Activated CD4-positive, alpha-beta T cell treated with anti-CD3 and anti-CD28 coated beads, Interleukin-2, amount 50 U/mL, for 1 hour (primary cell): ENCODE measurements at regions not wholly inside any gene's neighbourhood (a gene's known extent, or its start where the extent isn't known, plus 50 kb on each side); places are given as distances from the start of the nearest gene placed in this dataset.

Source experiments
- DNase-seq: peaks from one replicate; pipeline ENCODE4 v3.0.0-alpha.2; 2020

DNA sequence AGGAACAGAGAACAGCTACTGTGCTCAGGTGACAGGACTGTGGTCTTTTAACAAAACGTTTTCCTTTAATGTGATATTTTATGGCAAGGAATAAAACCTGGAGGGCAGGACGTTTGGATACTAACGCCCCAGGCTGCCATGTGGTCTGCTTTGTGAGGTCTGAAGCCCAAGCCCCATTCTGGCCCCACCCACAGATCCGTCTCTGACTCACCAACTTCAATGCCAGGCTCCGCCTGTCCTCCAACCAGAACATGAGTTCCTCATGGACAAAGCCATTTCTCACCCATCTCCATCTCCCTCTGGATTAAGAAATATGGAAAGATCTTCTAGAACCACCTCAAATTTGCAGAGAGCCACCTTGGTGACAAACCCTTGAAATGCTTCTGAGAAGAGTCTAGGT, 148.8 kb downstream of the CRYBB2 start:
- no peak for DNase-seq

DNA sequence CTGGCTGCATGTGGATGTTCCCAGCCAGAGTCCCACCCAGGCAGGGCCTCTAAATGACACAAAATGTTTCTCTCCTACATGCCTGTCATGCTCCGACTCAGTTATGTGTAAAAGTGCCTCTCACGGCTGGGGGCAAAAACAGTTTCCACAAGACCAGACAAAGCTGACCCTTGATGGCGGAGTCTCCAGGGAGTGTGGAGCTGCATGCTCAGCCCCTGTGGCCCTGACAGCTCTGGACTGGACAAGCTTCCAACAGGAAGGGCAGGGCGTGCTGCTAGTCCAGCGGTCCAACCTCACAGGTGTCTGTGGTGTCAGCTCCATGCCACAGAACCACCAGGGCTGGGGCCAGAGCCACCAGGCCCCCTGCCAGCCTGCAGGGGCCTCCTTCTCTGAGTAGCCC, 149.6 kb downstream of the CRYBB2 start:
- no peak for DNase-seq

DNA sequence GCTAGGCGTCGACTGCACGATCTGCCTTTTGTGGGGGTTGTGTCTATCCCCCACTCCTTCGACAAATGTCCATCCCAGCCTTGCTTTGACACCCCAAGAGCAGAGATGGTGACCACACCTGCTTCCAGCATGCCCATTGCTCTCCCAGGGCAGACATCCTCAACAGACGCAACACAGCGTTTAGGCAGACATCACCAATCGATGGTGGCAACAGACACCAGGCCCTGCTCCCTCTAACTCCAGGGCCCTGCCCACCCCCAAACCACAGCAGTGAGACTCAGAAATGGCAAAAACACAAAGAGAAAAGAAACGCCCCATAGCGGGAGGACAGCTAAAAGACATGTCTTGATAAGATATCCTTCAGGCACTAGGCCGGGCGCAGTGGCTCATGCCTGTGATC, 150.9 kb downstream of the CRYBB2 start:
- DNase-seq = no peak

DNA sequence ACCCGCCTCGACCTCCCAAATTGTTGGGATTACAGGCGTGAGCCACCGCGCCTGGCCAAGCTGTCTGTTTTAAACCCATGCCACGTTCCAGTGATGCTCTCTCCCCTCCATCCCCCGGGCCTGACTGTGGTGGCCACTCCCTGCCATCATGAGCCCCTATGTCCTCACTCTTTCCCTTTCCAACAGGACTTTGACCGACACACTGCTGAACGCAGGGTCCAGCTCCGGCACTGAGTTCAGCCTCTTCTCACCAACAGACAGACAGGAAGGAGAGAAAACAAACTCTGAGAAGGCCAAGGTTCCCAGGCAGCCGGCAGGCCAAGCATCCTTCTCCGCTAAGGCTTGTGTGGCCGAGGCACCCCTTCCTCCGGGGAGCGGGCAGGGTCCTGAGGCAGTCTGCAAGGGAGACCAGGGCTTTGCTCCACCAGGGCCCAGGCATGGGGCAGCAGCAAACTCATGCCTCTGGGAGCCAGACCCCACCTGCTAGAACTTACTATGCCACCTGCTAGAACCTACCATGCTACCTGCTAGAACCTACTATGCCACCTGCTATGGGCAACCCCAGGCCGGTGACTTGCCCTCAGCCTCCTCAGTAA, 152.7 kb downstream of the CRYBB2 start:
- no peak for DNase-seq

DNA sequence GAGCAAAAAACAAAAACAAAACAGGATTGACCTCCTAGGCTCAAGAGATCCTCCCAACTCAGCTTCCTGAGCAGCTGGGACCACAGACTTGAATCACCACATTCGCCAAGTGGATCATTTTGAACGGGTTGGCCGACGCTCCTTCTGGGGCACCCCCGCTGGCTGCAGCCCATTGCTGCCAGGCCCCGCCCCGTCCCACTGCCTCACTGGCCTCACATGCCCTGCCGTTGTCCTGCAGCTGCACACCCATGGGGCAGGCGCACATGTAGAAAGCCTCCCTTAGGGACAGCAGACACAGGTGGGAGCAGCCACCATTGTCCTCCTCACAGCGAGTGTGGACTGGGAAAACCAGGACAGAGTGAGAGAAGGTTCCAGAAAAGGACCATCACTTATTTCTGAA, 154.5 kb downstream of the CRYBB2 start:
- DNase-seq = no peak

DNA sequence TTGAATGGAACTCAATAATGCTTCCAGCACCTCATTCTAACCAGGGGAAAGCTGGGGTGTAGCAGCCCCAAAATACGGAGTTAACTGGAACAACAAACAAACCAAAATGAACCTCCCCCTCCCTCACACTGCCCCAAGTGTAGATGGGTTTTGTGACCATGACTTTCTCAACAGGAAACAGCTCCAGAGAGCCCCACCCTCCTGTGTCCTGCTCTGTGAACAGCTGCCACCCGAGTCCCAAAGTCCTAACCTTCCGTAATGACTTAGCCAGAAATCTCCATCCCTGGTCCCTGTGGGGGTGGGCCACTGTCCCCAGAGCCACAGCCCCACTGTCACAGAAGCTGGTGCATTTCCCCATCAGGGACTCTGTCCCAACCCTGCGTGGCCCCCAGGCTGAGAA, 155.4 kb downstream of the CRYBB2 start:
- DNase-seq = no peak

DNA sequence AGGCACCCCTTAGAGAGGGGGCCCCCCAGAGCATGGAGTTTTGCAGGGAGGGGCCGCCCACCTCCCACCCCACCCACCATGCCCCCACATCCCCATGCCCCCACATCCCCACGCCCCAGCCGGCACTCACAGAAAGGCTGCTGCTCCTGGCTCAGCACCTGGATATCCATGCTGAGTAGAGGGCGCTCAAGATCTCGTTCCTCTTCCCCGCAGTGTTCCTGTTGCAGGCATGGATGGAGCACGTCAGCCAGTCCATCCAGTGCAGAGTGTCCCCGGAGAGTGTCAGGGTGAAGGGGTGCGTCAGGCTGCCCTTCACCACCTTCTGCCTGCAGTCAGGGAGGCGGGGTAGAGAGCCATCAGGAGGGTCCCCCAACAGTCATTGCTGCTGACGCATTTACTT, 156.2 kb downstream of the CRYBB2 start:
- no peak for DNase-seq

DNA sequence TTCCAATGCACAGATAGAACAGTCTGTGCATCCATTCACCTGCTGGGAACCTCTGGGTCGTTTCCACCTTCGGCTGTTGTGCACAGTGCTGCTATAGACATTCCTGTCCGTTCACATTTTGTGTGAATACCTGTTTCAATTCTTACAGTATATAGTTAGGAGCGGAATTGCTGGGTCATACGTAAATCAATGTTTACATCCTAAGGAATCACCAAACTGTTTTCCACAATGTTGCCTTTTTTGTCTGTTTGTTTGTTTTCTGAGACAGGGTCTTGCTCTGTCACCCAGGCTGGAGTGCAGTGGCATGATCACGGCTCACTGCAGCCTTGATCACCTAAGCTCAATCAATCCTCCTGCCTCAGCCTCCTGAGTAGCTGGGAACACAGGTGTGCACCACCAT, 158.3 kb downstream of the CRYBB2 start:
- DNase-seq = no peak

DNA sequence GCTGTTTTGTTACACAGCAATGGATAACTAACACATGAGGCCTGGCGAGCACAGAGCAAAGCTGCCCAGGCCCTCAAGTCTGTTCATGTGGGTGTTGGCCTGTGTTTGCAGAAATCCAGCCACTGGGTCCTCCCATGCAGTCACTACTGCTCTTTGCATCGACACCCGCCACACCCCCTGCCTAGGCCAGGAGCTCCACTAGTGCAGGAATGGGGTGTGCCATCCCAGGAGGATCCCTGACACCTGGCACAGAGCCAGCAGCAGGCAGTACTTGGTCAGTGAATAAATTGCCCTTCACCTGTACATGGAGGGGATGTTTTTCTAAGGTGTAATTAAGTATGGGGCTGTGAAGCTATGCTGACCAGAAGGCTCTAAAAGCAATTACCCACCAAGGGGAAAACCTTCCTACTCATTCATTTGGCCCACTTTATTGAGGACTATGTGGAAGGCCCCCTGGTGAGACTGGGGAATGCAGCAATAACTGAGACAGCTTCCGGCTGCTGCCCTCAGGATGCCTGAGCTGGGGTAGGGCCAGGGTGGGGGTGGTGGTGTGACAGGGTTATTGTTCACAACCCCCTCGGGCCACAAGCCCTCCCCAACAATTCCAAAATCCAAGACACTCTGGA, 160.8 kb downstream of the CRYBB2 start:
- no peak for DNase-seq

DNA sequence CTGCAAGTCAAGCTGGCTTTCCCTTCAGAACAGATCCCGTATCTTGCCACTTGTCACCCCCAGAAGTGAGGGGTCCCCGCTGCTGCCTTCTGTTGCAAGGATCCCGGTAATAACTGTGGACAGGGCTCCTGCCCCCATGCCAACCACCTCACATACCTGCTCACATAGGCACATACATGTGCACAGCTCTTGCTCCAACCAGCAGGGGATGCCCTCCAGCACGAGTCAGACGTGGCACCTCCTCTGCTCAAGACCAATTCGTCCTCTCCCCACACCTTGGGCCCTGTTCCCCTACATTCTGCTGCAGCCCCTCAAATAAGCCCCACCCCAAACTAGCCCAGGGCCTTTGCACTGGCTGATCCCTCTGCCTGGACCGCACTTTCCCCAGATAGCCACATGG, 163.3 kb downstream of the CRYBB2 start:
- no peak for DNase-seq

DNA sequence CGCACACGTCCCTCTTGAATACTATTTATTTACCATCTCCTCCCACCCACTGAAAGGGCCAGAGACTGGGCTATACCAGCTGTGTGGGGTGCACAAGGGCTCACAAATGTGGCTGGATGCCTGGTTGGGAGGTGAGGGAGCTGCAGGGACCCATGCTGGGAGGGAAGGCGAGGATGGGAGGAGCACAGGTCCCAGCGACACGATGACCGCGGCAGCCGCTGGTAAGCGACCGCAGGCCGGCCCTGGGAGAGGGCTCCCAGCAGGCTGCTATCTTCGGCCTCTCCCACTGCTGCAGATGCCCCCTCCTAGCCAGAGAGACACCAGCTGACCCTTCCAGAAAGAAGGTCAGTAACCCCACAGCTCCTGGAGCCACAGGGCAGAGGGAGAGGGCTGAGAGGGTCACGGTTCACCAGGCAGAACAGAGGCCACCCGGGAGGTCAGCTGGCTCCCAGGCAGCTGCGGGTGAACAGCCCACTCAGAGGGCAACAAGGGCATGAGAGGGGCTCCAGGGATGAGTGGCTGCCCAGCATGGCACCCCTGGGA, 163.9 kb downstream of the CRYBB2 start:
- DNase-seq = no peak

DNA sequence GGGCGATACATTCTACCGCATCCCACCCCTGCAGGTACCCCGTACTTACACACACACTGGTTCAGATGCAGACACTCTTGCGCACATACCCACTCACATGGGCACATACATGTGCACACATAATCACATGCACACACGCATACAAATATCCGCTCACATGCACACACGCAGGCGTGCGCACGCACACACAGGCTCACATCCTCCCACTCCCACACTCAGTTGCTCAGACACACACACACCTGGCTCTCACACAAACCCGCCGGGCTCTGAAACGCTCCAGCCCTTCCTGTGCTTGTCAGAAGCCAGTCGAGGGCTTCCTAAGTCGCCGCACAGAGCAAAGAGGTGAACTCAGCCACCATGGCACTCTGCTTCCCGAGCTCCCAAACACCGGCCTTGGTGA, 164.5 kb downstream of the CRYBB2 start:
- no peak for DNase-seq

DNA sequence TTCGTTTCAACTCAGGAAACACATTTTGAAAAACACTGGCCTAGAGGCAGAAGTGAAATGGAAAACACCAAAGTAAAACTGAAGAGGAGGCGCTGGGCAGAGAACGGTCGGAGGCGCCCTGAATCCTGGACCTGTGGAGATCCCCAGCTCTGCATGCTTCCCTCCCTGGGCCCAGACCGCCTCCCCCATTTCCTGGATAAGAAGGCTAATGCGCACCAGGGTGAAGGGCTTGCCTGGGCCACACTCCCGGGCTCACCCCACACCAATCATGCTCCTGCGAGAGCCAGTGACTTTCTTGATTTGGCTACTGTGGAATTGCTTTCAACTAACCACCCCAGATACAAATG, 167.1 kb downstream of the CRYBB2 start:
- DNase-seq = no peak

DNA sequence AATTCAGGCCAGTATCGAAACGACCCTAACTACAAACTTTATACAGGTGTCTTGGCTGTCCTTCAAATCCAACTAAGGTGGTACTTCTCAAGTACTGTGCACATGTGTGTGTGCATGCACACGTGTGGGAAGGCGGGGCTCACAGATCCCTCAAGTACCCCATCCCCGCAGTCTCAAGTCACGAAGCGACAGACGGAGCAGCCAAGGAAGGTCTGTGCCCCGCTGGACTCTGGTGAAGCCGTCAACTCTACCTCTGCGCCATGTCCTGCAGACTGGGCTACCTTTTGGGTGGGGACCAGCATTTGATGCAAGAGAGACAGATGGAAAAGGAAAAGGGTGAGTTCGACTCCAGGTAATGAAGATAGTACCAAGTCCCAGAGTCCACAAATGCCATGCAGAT, 169.0 kb downstream of the CRYBB2 start:
- DNase-seq = no peak

DNA sequence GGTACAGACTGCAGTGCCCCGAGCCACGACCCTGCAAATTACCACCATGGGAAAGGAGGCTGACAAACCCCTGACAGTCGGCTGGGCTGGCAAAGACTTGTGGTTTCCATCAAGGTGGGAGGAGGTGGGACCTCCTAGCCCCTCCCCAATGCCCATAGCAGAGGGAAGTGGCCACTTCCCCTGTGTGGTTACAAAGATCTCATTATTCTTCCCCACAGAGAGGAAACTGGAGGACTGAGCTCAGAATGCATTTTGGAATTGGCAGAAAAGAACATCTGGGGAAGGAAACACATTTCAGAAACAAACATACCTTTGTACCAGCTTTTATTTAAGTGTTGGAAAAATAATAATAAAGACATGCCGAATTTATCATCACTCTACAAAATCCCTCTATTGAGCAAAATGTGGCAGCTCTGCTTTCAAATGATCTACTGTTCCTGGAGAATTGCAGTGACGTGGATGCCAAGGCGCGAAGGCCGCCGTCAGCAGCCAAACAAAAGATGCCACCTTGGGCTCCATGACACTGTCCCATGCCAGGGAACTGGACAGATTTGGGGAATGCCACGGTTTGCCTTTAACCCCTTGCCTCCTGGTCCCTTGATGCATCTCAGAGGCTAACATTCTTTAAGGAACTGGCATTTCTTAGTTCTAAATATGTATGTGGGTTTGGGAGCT, 169.6 kb downstream of the CRYBB2 start:
- no peak for DNase-seq

DNA sequence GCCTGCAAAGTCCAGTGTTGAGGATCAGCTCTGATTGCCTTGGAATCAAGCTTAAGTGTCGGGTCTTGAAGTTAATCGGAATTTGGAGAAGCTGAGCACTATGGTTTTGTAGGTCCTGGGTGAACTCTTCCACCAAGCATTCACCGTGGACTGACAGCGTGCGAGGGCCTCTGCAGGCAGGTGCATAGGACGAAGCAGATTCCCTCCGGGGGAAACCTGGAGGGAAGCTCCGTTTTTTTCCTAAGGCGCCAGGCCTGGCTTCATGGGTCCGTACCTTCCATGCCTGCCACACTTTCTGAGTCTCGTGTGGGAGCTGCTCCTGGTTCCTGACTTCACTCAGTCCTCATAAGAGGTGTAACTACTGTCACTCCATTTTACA, 170.1 kb downstream of the CRYBB2 start:
- DNase-seq = no peak

DNA sequence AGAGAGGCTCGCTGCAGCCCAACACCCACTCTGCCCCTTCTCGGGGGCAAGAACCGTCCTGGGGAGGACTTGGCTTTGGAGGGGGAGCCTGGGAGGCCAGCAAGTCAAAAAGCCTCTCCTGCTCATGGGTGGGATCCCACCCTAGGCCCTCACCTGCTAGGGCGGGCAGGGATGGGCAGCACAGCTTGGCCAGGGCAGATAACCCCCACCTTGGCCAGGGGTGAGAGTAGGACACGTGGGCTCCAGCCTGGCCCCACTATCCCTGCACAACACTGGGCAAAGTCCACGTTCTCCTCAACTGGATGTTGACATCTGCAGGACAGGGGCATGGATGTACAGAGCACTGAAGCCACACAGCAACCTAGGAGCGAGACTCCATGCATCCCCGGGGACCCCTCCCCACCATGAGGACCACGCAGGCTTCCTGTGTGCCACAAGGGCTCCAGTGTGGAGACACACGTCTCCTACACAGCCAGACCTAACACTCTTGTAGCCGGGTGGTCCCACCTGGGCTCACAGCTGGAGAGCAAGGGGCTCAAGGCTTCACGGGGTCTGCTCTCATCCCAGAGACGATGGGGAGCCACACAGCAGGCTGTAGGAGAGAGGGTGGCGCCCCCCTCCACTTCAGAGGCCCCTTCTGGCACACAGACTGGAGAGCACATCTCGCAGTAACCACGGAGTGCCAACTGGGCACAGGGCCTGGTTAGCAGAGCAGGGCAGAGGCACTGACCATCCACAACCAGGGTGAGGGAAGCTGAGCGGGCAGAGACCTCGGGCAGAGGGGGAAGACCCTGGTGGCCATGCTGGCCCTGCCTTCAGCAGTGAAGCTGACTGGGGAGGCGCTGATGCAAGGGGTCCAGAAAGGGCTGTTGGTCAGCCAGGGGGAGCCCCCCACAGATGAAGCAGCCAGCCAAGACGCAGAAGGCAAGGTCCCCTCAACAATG, 171.1 kb downstream of the CRYBB2 start:
- DNase-seq = no peak

DNA sequence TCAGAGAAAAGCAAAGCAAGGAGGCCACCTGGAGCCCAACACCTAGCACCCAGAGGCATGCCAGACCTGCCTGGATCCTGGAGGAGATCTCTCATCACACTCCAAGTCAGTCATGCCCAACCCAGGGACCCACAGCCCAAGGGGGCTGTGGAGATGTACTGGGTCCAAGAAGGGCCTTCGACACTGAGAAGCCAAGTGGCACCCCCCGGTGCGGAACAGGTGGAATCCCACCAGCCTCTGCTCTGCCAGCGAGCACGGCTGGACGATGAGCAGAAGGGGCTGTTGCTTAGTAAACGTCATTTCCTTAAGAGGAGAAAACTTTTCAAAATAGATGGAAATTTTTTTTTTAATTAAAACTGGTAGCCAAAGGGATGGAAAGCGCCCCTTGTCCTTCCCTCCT, 171.9 kb upstream of the GRK3 start:
- DNase-seq = no peak

DNA sequence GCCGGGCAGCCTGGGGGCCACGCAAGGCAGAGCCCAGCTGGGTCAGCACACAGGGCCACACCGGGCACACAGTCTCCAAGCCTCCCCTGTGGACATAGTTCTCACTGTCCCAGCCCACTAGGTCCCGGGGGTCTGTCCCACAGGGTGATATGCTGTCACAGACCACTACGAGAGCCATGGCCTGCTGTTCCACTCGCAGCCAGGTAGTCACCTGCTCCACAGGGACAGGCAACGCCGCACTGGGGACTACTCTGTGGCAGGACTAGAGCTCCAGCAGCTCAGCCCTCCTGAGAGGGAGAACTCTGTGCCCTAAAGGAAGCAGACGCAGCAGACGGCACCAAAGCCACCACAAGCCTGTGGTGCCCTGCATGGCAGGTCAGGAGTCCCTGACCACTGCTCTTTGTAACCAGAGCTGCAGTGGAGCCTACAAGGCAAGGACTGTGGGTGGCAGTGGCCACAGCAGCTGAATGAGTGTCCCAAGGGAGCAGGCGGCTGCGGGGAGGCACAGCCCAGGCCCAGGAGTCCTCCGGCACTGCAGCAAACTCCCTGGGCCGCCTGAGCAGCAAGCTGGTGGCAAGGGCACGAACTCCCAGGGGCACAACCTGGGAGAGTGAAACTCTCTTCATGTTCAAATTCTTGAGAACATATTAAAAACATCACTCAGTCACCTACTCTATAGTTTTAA, 171.2 kb upstream of the GRK3 start:
- DNase-seq = no peak

DNA sequence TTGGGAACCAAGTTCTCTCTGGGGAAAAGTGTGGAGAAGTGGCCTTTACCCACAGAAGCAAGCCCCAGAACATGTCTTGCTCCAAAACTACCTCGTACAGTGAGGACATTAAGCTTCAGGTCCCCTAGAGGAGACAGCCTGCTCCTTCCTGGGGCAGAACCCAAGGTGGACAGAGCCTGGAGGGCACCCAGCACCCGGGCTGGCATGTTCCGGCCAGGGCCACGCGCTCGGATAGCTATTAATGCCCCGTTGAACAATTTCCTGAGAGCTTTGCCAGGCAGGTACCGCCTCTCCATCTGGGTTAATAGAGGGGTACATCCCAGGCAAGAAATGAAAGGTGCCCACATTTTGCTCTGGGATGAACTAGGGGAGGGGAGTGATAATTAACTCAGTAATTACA, 169.0 kb upstream of the GRK3 start:
- no peak for DNase-seq

DNA sequence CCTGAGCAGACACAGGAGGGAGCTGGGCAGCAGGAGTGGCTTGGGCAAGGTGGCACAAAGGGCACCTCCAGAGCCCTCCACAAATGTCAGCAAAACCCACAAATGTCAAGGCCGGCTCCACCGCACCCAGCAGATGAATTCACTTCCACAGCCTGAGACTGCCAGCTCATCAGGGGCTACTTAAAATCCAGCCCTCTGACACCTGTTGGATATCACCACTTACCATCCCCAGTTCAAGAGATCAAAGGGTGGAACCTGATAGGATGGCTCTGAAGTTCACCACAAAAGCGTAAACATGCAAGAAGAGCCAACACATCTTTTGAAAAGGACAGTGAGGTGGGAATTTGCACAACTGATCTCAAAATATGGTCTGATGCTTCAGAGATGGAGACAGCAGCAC, 168.6 kb upstream of the GRK3 start:
- DNase-seq = no peak

DNA sequence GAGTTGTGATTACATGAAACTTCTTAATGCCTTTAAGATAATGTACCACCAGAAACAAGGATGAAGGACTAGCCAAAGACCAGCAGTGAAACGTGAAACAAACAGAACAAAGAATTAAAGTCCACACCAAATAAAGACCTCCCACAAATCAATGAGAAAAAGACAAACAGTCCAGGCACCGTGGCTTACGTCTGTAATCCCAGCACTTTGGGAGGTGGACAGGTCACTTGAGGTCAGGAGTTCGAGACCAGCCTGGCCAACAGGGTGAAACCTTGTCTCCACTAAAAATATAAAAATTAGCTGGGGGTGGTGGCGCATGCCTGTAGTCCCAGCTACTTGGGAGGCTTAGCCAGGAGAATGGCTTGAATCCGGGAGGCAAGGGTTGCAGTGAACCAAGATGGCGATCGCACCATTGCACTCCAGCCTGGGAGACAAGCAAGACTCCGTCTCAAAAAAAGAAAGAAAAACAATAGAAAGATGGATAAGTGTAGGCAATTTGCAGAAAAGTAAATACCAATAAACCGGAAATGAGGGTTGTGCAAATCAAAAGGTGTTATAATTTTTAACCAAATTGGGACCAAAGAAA, 167.8 kb upstream of the GRK3 start:
- no peak for DNase-seq

DNA sequence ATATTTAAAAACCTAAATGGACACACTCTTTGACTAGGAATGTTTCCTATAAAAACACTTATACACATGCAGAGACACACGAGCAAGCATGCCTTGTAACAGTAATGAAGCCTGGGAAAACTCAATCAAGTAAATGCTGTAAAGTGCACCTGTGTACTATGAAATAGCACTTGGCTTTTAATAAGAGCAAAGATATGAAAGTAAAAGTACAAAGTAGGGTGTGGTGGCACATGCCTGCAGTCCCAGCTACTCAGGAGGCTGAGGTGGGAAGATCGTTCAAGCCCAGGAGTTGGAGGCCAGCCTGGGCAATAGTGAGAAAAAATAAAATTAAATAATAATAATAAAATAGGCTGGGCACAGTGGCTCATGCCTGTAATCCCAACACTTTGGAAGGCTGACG, 166.9 kb upstream of the GRK3 start:
- no peak for DNase-seq
